GM19239 (cell line): ENCODE measurements at regions not wholly inside any gene's neighbourhood (a gene's known extent, or its start where the extent isn't known, plus 50 kb on each side); places are given as distances from the start of the nearest gene placed in this dataset.

ENCODE experiments used
- DNase-seq: peaks from one replicate; pipeline ENCODE4 v3.0.0; 2011; ENCODE audit warnings: low spot score; ENCODE audit not compliant: insufficient read length
- FAIRE-seq: peaks from 2 replicates; lab custom pipeline; 2011; peaks lifted over from hg19 to GRCh38; lab: Jason Lieb, UNC

- DNase-seq (no peak), FAIRE-seq (no peak)
These were observed 55.2 kb downstream of the IRX2 start for GRCh38 chr5:2696156-2696807.

GRCh38 chr5:2695200-2695891 is 56.1 kb downstream of the IRX2 start:
- no peak for DNase-seq
- FAIRE-seq: no peak

- FAIRE-seq (no peak), DNase-seq (no peak)
These were observed 59.9 kb downstream of the IRX2 start for GRCh38 chr5:2691530-2691929.

- DNase-seq: no peak
- no peak for FAIRE-seq
These were observed 61.2 kb downstream of the IRX2 start for GRCh38 chr5:2690293-2690692.

- DNase-seq (no peak), FAIRE-seq (no peak)
These were observed 62.9 kb downstream of the IRX2 start for GRCh38 chr5:2688586-2688985.

- DNase-seq (no peak), FAIRE-seq (no peak)
These were observed 63.7 kb downstream of the IRX2 start for GRCh38 chr5:2687746-2688145.

GRCh38 chr5:2686321-2687124 is 65.0 kb downstream of the IRX2 start:
- FAIRE-seq: no peak
- DNase-seq: no peak

- DNase-seq (no peak), FAIRE-seq (no peak)
These were observed 65.7 kb downstream of the IRX2 start for GRCh38 chr5:2685651-2686272.

GRCh38 chr5:2684606-2685005 is 66.9 kb downstream of the IRX2 start:
- DNase-seq: no peak
- FAIRE-seq: no peak

GRCh38 chr5:2683720-2684119 is 67.8 kb downstream of the IRX2 start:
- DNase-seq (no peak), FAIRE-seq (no peak)

GRCh38 chr5:2681476-2681875 is 70.0 kb downstream of the IRX2 start:
- DNase-seq (no peak), FAIRE-seq (no peak)

GRCh38 chr5:2680979-2681378 is 70.5 kb downstream of the IRX2 start:
- FAIRE-seq: no peak
- no peak for DNase-seq

- DNase-seq (no peak), FAIRE-seq (no peak)
These were observed 73.8 kb downstream of the IRX2 start for GRCh38 chr5:2677689-2678088.

- no peak for FAIRE-seq
- no peak for DNase-seq
These were observed 75.9 kb downstream of the IRX2 start for GRCh38 chr5:2675548-2675947.

GRCh38 chr5:2674456-2674855 is 77.0 kb downstream of the IRX2 start:
- FAIRE-seq (no peak), DNase-seq (no peak)

GRCh38 chr5:2670940-2671339 is 80.5 kb downstream of the IRX2 start:
- DNase-seq (no peak), FAIRE-seq (no peak)

- no peak for DNase-seq
- FAIRE-seq: no peak
These were observed 81.6 kb downstream of the IRX2 start for GRCh38 chr5:2669913-2670312.

GRCh38 chr5:2669259-2669658 is 82.2 kb downstream of the IRX2 start:
- no peak for FAIRE-seq
- DNase-seq: no peak

GRCh38 chr5:2666081-2666480 is 85.4 kb downstream of the IRX2 start:
- FAIRE-seq: no peak
- DNase-seq: no peak

GRCh38 chr5:2663489-2663888 is 88.0 kb downstream of the IRX2 start:
- no peak for DNase-seq
- no peak for FAIRE-seq

GRCh38 chr5:2660315-2660714 is 91.2 kb downstream of the IRX2 start:
- DNase-seq (no peak), FAIRE-seq (no peak)
